H1 (cell line): ENCODE measurements at regions not wholly inside any gene's neighbourhood (a gene's known extent, or its start where the extent isn't known, plus 50 kb on each side); places are given as distances from the start of the nearest gene placed in this dataset.

Source experiments
- CTCF ChIA-PET: fragments of 300-600 bp; sonication (Branson Sonifier 250); formaldehyde crosslinking; loops from one replicate; lab custom pipeline; 2021; ENCODE audit not compliant: partially characterized antibody; lab: Charles Lee
- POLR2A ChIA-PET: fragments of 300-600 bp; sonication (Branson Sonifier 250); formaldehyde crosslinking; loops from one replicate; lab custom pipeline; 2021; ENCODE audit warnings: inconsistent platforms; ENCODE audit not compliant: partially characterized antibody; lab: Charles Lee
- DNase-seq, 2 experiments: peaks; one replicate each; pipeline versions ENCODE4 v3.0.0 to v3.0.0-alpha.2; 2010 to 2022; ENCODE audit warnings: low spot score in 2 of 2, low read depth in 1 of 2, mixed read lengths in 1 of 2
- FAIRE-seq: peaks from 2 replicates; lab custom pipeline; 2011; peaks lifted over from hg19 to GRCh38; lab: Jason Lieb, UNC
- H2AFZ ChIP-seq: 2 replicates; pipeline ENCODE4 v1.8.1; 2012; ENCODE audit warnings: low read length, inconsistent platforms
- H2AK5ac ChIP-seq: 2 replicates; pipeline ENCODE4 v1.6.1; 2013; ENCODE audit warnings: low read depth, low read length
- H2BK120ac ChIP-seq: replicated peaks from 2 replicates; pipeline ENCODE3; 2013; ENCODE audit warnings: low read depth, low read length, inconsistent platforms
- H2BK12ac ChIP-seq: 2 replicates; pipeline ENCODE4 v1.6.1; 2013; ENCODE audit warnings: low read depth, low read length
- H2BK15ac ChIP-seq: 2 replicates; pipeline ENCODE4 v1.6.1; 2013; ENCODE audit warnings: low read length
- H2BK20ac ChIP-seq: 2 replicates; pipeline ENCODE4 v1.6.1; 2013; ENCODE audit warnings: low read length
- H2BK5ac ChIP-seq: 2 replicates; pipeline ENCODE4 v1.6.1; 2013; ENCODE audit warnings: low read depth, low read length
- H3K14ac ChIP-seq: 2 replicates; pipeline ENCODE4 v1.6.1; 2013; ENCODE audit warnings: inconsistent platforms; ENCODE audit not compliant: insufficient read length
- H3K18ac ChIP-seq: 2 replicates; pipeline ENCODE4 v1.6.1; 2013; ENCODE audit warnings: low read length; ENCODE audit errors: extremely low read depth
- H3K23ac ChIP-seq: 2 replicates; pipeline ENCODE4 v1.6.1; 2013; ENCODE audit warnings: inconsistent platforms; ENCODE audit not compliant: insufficient read length
- H3K23me2 ChIP-seq: 2 replicates; pipeline ENCODE4 v1.6.1; 2013; ENCODE audit warnings: low read depth, low read length
- H3K27ac ChIP-seq: 2 replicates; pipeline ENCODE4 v1.6.1; 2011; ENCODE audit warnings: low read depth, low read length, inconsistent platforms
- H3K27me3 ChIP-seq, 4 experiments: replicated peaks in 1 of 4; 1 replicate in 1 of 4; 2 replicates in 3 of 4; pipeline versions ENCODE4 v1.6.1 to v1.8.1; 2011 to 2013; ENCODE audit warnings: low read length in 3 of 4, mild to moderate bottlenecking in 3 of 4, inconsistent platforms in 2 of 4, mixed read lengths in 2 of 4, moderate library complexity in 1 of 4; ENCODE audit not compliant: control insufficient read depth in 3 of 4, insufficient read depth in 3 of 4; ENCODE audit errors: extremely low read depth in 1 of 4
- H3K36me3 ChIP-seq, 4 experiments: 2 replicates each; pipeline versions ENCODE4 v1.6.1 to v1.8.1; 2011 to 2013; ENCODE audit warnings: mild to moderate bottlenecking in 4 of 4, low read length in 3 of 4, moderate library complexity in 2 of 4, control low read depth in 1 of 4, inconsistent platforms in 1 of 4; ENCODE audit not compliant: insufficient read depth in 4 of 4, control insufficient read depth in 2 of 4
- H3K4ac ChIP-seq: replicated peaks from 2 replicates; pipeline ENCODE3; 2013; ENCODE audit warnings: low read length, low read depth, mixed read lengths, inconsistent platforms; ENCODE audit not compliant: insufficient read length
- H3K4me1 ChIP-seq, 4 experiments: replicated peaks in 1 of 4; 1 replicate in 1 of 4; 2 replicates in 3 of 4; pipeline versions ENCODE4 v1.6.1 to v1.8.1; 2011 to 2013; ENCODE audit warnings: low read length in 3 of 4, inconsistent platforms in 2 of 4, mixed read lengths in 1 of 4; ENCODE audit not compliant: insufficient read depth in 4 of 4, control insufficient read depth in 3 of 4
- H3K4me2 ChIP-seq, 2 experiments: 2 replicates each; pipeline versions ENCODE4 v1.6.1 to v1.8.1; 2011 to 2013; ENCODE audit warnings: low read depth in 2 of 2, low read length in 2 of 2, control low read depth in 1 of 2, inconsistent platforms in 1 of 2, mild to moderate bottlenecking in 1 of 2; ENCODE audit not compliant: insufficient read depth in 1 of 2
- H3K4me3 ChIP-seq, 4 experiments: fragments of 200-600, 300-600 bp in 1 of 4; sonication (generic), shearing (Covaris generic), sonication (Bioruptor Twin) in 1 of 4; 2 replicates each; pipeline versions ENCODE4 v1.5.1 to v1.8.1; 2011 to 2016; ENCODE audit warnings: low read length in 4 of 4, low read depth in 3 of 4, control low read depth in 2 of 4, inconsistent platforms in 2 of 4, mild to moderate bottlenecking in 2 of 4, mixed read lengths in 1 of 4, moderate library complexity in 1 of 4; ENCODE audit not compliant: insufficient read depth in 2 of 4; ENCODE audit errors: extremely low read depth in 1 of 4
- H3K56ac ChIP-seq: replicated peaks from 2 replicates; pipeline ENCODE3; 2013; ENCODE audit warnings: low read depth, mild to moderate bottlenecking, mixed read lengths, low read length, inconsistent platforms; ENCODE audit not compliant: insufficient read length
- H3K79me1 ChIP-seq: 2 replicates; pipeline ENCODE4 v1.6.1; 2013; ENCODE audit warnings: low read depth, low read length, control low read depth
- H3K79me2 ChIP-seq, 2 experiments: 2 replicates each; pipeline versions ENCODE4 v1.6.1 to v1.8.1; 2012 to 2013; ENCODE audit warnings: low read length in 2 of 2, mild to moderate bottlenecking in 2 of 2, inconsistent platforms in 1 of 2; ENCODE audit not compliant: insufficient read depth in 2 of 2, control insufficient read depth in 1 of 2
- H3K9ac ChIP-seq, 4 experiments: replicated peaks in 1 of 4; 1 replicate in 1 of 4; 2 replicates in 3 of 4; pipeline versions ENCODE4 v1.6.1 to v1.8.1; 2011 to 2013; ENCODE audit warnings: low read depth in 3 of 4, low read length in 3 of 4, control low read depth in 2 of 4, mild to moderate bottlenecking in 2 of 4, moderate library complexity in 2 of 4, inconsistent platforms in 1 of 4; ENCODE audit errors: extremely low read depth in 1 of 4
- H3K9me3 ChIP-seq, 2 experiments: 2 replicates each; pipeline versions ENCODE4 v1.6.1 to v1.8.1; 2012 to 2013; ENCODE audit warnings: mild to moderate bottlenecking in 2 of 2, moderate library complexity in 2 of 2, control low read depth in 1 of 2, inconsistent platforms in 1 of 2, low read depth in 1 of 2, low read length in 1 of 2, mixed read lengths in 1 of 2; ENCODE audit not compliant: insufficient read depth in 2 of 2
- H4K20me1 ChIP-seq, 2 experiments: replicated peaks in 1 of 2; 2 replicates each; pipeline versions ENCODE3 to v1.8.1; 2011 to 2013; ENCODE audit warnings: inconsistent platforms in 2 of 2, low read length in 2 of 2, mild to moderate bottlenecking in 1 of 2; ENCODE audit not compliant: insufficient read depth in 2 of 2, control insufficient read depth in 1 of 2
- H4K5ac ChIP-seq: 2 replicates; pipeline ENCODE4 v1.6.1; 2013; ENCODE audit warnings: low read length, low read depth, mixed read lengths, inconsistent platforms; ENCODE audit not compliant: insufficient read length
- H4K8ac ChIP-seq: 2 replicates; pipeline ENCODE4 v1.8.0; 2013; ENCODE audit warnings: mild to moderate bottlenecking, moderate library complexity, low read length, inconsistent platforms; ENCODE audit not compliant: insufficient read depth; ENCODE audit errors: extremely low read depth
- H4K91ac ChIP-seq: replicated peaks from 2 replicates; pipeline ENCODE3; 2013; ENCODE audit warnings: low read length, mixed read lengths, inconsistent platforms; ENCODE audit not compliant: insufficient read length
- CBX5 ChIP-seq: fragments of 300-800, 300-1000 bp; sonication (generic); IDR thresholded peaks from 2 replicates; pipeline ENCODE4 v1.7.1; 2016; ENCODE audit warnings: antibody characterized with exemption, low read length, low read depth
- CBX8 ChIP-seq: fragments of 300-800, 300-1000 bp; sonication (generic); IDR thresholded peaks from 2 replicates; pipeline ENCODE4 v1.7.1; 2016; ENCODE audit warnings: low read depth, low read length, borderline replicate concordance
- EZH2 ChIP-seq: fragments of 200-600 bp; sonication (generic); IDR thresholded peaks from 2 replicates; pipeline ENCODE4 v1.7.1; 2012; ENCODE audit warnings: low read depth, mild to moderate bottlenecking, moderate library complexity, low read length, inconsistent platforms; ENCODE audit not compliant: severe bottlenecking
- KDM1A ChIP-seq: fragments of 200-600, 300-600 bp; sonication (generic); IDR thresholded peaks from 2 replicates; pipeline ENCODE4 v1.7.1; 2016; ENCODE audit warnings: mild to moderate bottlenecking, low read length, borderline replicate concordance
- KDM5A ChIP-seq: fragments of 200-600 bp; IDR thresholded peaks from 2 replicates; pipeline ENCODE4 v1.7.1; 2012; ENCODE audit warnings: mild to moderate bottlenecking, low read length, inconsistent platforms, mixed read lengths
- NRF1 ChIP-seq: IDR thresholded peaks from 2 replicates; pipeline ENCODE4 v1.6.1; 2011; ENCODE audit warnings: mild to moderate bottlenecking, low read depth, low read length, improper control_type of control experiment
- POU5F1 ChIP-seq: IDR thresholded peaks from 2 replicates; pipeline ENCODE4 v1.6.1; 2011; ENCODE audit warnings: low read depth, mild to moderate bottlenecking, low read length, moderate library complexity
- SP4 ChIP-seq: IDR thresholded peaks from 2 replicates; pipeline ENCODE4 v1.6.1; 2012; ENCODE audit warnings: low read length, inconsistent platforms
- WGBS, 2 experiments: shearing (Covaris generic) in 1 of 2; methylation state at CpG; one replicate each; pipeline versions ENCODE4 v1.1.6 to v1.1.7; 2013 to 2015; ENCODE audit warnings: low lambda C conversion rate in 2 of 2, mixed read lengths in 2 of 2, inconsistent platforms in 1 of 2, low coverage in 1 of 2, missing lambda C conversion rate in 1 of 2; ENCODE audit not compliant: insufficient replicate concordance in 2 of 2, insufficient coverage in 1 of 2, insufficient read length in 1 of 2; ENCODE audit errors: extremely low coverage in 1 of 2, missing lambda C conversion rate in 1 of 2; 5-methylcytosine and 5-hydroxymethylcytosine counted together
- TF ChIP-seq, protein P1 (sequence below): IDR thresholded peaks from 2 replicates; pipeline ENCODE4 v1.6.1; 2012; ENCODE audit warnings: low read length, inconsistent platforms

DNA sequence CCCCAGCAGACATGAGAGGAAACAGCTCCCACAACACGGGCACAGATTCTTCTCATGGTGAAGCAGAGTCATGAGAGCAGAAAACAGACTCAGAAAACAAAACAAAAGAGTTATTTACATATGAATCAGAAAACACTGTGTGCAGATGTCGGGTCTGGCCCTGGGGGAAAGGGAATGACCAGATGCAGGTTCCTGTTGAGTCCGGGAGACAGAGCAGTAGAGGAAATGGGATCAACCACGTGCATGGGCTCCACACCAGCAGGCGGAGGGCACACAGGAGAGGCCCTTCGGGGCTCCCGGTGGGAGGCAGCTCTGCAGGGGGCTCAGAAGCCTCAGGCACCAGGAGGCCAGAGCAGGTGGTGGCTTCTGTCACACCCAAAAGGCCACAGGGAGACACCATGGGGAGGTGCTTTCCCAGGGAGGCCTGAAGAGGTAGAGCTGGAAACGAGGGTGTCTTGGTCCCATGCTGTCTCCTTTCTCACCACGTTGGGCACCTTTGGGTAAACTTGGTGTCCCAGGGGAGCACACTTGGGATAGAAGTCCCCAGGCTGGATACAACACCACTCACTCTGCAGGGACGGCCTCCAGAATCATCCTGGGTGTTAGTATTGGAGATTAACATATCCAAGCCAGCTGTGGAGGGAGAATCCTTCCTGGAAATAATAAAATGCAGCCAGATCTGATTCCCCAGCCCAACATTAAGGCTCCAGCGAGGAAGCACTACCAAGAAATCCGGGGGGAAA, 764.7 kb downstream of the BRD1 start:
- Histone ChIP-seq H4K20me1 (peaks cover 0 to 2% of the 10 kb centered on the region in 2 experiments), H3K4me3 (no peak overlapping the region), H2AFZ (no peak overlapping the region), H3K23me2 (no peaks in the 10 kb centered on the region), H2BK120ac (no peak overlapping the region), H3K18ac (peak overlapping the region; percentile 79; the same call in 1 of the 2 replicates), H2BK12ac (peak overlapping the region; percentile 68; the same call in 1 of the 2 replicates), H2BK5ac (no peak overlapping the region; the same call in 1 of the 2 replicates), H3K27ac (no peak overlapping the region), H3K79me1 (no peaks in the 10 kb centered on the region), H3K79me2 (no peaks in the 10 kb centered on the region), H3K4ac (no peak overlapping the region), H3K27me3 (no peaks in the 10 kb centered on the region), H4K8ac (no peak overlapping the region; the same call in none of the 2 replicates), H3K36me3 (no peaks in the 10 kb centered on the region), H3K14ac (no peak overlapping the region), H3K9ac (no peak overlapping the region; a peak in 1 of 7 replicates), H2BK15ac (no peak overlapping the region), H4K91ac (peak overlapping the region; percentile 44), H2AK5ac (no peak overlapping the region), H3K4me2 (no peak overlapping the region), H3K9me3 (no peaks in the 10 kb centered on the region), H2BK20ac (peak overlapping the region; percentile 66; the same call in 1 of the 2 replicates), H3K56ac (no peak overlapping the region), H3K4me1 (peaks cover 0 to 18% (median 1%) of the 10 kb centered on the region in 4 experiments; a peak in 3 of 7 replicates), H4K5ac (no peak overlapping the region), H3K23ac (no peak overlapping the region)
- WGBS, 2 experiments, result 75% methylated on average over 12 of the region's 12 CpGs; no CpG with 5 or more reads in 1 of the 2 experiments
- DNase-seq (no peak), FAIRE-seq (no peak)
- ChIA-PET POLR2A (no interaction called here), CTCF (interaction anchor here (1.6 to 2.4 kb wide), 3 partner anchors 14 to 242 kb away, joined by 4 to 12 read pairs (median 5); no protein-coding TSS in a partner anchor)
- no peak for TF ChIP-seq POU5F1
- TF ChIP-seq NRF1, result no peak
- TF ChIP-seq KDM1A, result no peak
- TF ChIP-seq CBX8, result no peak
- TF ChIP-seq, protein P1, sequence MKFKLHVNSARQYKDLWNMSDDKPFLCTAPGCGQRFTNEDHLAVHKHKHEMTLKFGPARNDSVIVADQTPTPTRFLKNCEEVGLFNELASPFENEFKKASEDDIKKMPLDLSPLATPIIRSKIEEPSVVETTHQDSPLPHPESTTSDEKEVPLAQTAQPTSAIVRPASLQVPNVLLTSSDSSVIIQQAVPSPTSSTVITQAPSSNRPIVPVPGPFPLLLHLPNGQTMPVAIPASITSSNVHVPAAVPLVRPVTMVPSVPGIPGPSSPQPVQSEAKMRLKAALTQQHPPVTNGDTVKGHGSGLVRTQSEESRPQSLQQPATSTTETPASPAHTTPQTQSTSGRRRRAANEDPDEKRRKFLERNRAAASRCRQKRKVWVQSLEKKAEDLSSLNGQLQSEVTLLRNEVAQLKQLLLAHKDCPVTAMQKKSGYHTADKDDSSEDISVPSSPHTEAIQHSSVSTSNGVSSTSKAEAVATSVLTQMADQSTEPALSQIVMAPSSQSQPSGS, result no peak
- TF ChIP-seq EZH2, result no peak
- TF ChIP-seq SP4, result no peak
- no peak for TF ChIP-seq CBX5
- no peak for TF ChIP-seq KDM5A
